SU-DHL-6 (cell line): ENCODE measurements at regions not wholly inside any gene's neighbourhood (a gene's known extent, or its start where the extent isn't known, plus 50 kb on each side); places are given as distances from the start of the nearest gene placed in this dataset.

Experiments used
- EZH2phosphoT487 ChIP-seq: fragments of 200-600 bp; sonication (generic), shearing (Covaris generic); conservative IDR thresholded peaks from 2 replicates; pipeline ENCODE4 v1.6.1; 2018; ENCODE audit warnings: mild to moderate bottlenecking, antibody characterized with exemption, low read length, moderate library complexity, mixed read lengths
- TF ChIP-seq, protein P1 (sequence below): fragments of 200-600 bp; sonication (generic); IDR thresholded peaks from one replicate; pipeline ENCODE4 v1.5.1; 2017; ENCODE audit warnings: antibody characterized with exemption, mild to moderate bottlenecking, low read length, moderate library complexity; ENCODE audit not compliant: insufficient read depth, poor library complexity, severe bottlenecking

DNA sequence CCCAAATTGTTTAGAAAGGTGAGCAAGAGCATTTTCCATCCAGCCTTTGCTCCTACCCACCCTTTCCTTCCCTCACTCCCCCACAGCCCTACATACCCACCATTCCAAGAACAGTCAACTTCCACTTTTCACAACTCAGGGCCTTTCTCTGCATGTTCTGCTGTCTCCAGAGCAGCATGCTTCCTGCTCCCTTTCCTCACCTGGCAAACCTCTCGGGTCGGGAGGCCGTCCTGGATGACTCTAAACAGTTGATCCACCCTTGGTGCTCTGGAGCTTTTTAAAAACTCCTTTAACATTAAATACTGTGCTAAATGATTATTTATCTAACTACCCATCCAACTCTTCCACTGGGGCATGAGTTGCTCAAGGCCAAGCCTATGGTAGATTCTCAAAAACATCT lies 200.6 kb downstream of the SETD4 start:
- TF ChIP-seq, protein P1, sequence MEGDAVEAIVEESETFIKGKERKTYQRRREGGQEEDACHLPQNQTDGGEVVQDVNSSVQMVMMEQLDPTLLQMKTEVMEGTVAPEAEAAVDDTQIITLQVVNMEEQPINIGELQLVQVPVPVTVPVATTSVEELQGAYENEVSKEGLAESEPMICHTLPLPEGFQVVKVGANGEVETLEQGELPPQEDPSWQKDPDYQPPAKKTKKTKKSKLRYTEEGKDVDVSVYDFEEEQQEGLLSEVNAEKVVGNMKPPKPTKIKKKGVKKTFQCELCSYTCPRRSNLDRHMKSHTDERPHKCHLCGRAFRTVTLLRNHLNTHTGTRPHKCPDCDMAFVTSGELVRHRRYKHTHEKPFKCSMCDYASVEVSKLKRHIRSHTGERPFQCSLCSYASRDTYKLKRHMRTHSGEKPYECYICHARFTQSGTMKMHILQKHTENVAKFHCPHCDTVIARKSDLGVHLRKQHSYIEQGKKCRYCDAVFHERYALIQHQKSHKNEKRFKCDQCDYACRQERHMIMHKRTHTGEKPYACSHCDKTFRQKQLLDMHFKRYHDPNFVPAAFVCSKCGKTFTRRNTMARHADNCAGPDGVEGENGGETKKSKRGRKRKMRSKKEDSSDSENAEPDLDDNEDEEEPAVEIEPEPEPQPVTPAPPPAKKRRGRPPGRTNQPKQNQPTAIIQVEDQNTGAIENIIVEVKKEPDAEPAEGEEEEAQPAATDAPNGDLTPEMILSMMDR, result no peak
- TF ChIP-seq EZH2phosphoT487, result no peak
